Ramos (cell line): ENCODE measurements at regions not wholly inside any gene's neighbourhood (a gene's known extent, or its start where the extent isn't known, plus 50 kb on each side); places are given as distances from the start of the nearest gene placed in this dataset.

Source experiments
- in situ Hi-C: fragments of 300-500 bp; cut with MboI; formaldehyde crosslinking; loops from one replicate; pipeline ENCODE4 v1.14.3; 2022; ENCODE audit warnings: low sequenced_read_pairs; ENCODE audit not compliant: unreplicated experiment

- in situ Hi-C loops = no loop called here
Measured at GRCh38 chr2:160836755-160837154, 323.5 kb upstream of the TANK start.

- in situ Hi-C loops = no loop called here
Measured at GRCh38 chr2:160837416-160837815, 322.8 kb upstream of the TANK start.

DNA sequence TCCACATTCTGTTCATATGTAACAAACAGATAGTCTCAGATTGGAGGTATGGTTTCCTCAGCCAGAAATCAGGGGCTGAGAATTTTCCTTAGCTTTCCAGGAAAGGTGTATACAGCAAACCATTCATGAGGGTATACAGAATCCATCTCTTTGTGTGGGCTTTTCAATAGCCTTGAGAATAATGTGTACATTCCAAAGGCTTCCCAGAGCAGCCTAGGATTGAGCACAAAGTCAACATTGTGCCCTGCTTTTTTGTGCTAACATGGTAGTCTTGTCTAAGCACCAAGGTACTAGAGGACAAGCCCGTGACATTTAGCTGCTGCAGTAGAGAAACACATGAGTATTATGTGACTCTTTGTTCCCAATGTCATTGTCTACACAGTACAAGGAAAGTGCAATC lies 322.1 kb upstream of the TANK start:
- in situ Hi-C loops = no loop called here

DNA sequence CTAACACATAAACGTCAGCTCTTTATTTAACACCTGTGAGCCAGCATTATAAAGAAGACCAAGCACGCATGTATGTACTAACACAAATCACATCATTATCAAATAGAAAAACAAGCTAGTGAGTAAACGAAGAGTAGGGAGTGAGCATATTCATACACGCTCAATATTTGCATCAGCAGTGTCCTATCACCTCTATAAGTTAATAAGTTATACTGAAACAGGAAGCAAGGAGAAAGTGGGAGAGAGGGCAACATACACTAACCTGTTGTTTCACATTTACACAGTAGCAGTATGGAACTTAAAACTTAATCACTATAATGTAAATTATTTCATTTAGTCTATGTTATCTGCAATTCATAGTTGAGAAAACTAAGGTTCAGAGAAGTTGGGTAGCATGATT lies 321.5 kb upstream of the TANK start:
- in situ Hi-C loops = no loop called here

DNA sequence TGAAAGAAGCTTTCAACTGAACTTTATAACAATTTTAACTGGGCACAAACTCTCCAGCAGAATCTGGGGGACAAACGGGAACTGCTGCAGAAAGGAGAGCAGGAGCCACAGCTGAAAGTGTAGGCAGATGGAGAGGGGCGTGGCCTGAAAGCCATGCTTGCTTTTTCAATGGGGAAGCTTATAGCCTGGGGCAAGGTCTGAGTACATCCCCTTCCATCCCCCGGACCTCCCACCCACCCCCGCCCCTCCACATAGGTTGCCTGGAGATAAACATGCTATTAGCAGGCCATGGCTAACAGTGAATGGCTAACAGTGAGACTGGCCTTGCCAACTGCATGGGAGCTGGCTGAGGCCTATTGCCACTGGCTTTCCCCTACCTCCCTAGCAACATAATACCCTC lies 317.9 kb upstream of the TANK start:
- in situ Hi-C loops = no loop called here

DNA sequence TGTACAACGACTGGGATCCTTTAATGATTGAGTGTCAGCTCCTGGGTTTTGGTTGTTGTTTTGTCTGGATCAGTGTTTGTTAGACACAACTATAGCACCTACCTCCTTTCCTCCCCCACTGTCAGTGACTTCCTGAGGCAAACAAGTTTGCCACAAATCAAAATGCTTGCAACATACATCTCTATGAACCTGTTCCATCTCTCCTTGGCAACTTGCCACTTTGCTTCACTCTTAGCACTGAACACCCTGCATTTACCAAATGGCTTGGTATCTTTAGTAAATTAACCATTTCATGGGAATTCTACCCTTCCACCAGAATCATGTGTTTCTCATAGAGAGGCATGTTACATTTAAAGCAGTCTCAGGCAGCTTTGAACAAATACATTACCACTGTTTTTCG lies 301.1 kb upstream of the TANK start:
- in situ Hi-C loops = no loop called here

DNA sequence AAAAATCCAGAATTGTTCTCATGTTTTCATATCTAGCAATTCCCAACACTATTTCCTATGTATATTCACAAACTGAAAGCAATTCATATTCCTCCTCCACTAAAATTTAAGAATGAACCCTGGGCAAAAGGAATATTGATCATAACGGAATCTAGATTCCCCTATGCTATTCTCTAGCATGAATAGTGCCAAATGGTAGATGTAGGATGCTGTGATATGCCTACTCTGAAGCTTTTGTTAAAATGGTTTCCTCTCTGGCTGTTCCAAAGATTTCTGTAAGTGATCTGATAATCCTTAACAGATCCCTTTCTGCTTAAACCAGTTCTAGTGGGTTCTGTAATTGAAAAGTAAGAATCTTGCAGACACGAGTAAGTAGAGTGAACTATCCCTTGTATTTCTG lies 298.0 kb upstream of the TANK start:
- in situ Hi-C loops = no loop called here

DNA sequence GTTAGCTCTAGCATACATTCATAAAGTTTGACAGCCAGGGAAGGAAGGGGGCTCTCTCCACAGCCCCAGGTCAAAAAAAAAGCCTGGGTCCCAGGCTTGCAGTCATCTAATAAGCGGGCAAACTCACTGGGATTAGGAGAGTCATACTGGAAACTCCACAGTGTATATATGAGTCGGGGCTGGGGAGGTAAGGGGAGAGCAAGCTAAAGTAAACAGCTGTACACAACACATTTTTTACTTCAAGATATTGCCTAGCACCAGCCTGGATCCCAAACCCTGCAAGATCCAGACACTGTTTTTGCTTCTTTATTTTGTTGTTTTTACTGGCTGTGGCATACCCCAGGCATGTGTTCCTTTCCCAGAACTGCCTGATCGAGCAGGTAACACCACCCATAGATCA lies 291.3 kb upstream of the TANK start:
- in situ Hi-C loops = no loop called here

GRCh38 chr2:160869411-160869810 lies 290.8 kb upstream of the TANK start:
- in situ Hi-C loops = no loop called here

DNA sequence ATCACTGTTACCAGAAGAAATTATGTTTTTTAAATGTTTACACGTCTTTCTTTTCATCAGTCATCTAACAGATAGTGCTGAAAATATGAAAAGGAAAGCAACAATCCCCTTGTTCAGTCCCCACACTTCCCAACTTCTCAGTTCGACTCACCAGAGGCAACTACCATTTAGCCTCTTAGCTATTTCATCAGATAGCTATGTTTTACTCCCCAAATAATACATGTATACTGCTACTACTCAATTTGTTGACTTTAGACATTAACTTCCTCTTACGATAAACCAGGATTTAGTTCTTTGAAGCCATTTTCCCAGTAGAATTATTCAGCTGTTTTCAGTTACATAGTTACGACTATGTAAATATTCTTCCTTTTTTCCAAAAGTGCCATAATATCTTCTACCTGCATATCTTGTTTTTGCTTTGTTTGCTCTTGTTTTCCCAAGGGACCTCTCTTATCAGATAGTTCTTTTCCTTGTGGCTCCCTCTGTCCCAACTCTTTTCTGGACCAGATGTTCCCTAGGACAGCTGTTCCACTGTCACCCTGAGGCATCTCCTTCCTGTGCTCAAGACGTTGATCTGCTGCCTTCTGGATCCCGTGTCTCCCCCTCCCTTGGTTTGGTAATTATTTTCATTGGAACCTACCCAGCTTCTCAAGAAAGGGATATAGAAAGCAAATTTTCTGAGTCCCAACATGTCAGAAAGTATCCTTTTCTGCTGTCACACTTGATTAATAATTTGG lies 289.3 kb upstream of the TANK start:
- in situ Hi-C loops = no loop called here

DNA sequence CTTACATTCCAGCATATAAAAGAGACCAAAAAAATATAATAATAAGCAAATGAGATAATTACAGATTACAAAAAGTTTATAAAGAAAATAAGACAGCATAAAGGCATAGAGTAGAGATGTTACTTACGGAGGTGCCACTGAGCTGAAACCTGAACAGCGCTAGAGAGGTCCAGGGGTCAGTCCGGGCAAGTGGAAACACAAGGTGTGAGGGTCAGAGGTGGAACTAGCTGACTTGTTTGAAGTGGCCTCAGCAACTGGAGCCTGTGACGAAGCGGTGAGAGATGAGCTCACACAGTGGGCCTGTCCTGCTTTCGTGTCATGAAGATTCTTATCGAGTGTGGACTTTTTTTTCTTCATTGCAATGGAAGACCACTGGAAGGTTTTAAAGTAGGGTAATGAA lies 288.3 kb upstream of the TANK start:
- in situ Hi-C loops = no loop called here

DNA sequence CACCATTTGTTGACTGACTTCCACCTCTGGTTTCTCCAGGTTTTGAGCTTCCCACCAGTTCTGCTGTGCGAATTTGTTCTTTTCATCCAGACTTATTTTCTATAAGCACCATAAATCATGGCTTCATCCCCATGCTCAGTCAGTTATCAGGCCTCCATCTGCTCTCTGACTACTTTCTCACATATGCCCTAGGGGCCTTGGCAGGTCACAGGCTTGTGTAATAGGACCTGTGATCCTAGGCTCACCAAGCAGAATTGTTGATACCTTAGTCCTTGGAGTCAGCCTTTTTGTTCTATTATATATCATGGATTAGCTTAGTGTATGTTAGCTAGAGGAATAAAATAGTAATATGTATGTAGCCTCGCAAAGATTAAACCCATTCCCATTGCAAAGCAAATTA lies 284.2 kb upstream of the TANK start:
- in situ Hi-C loops = no loop called here

GRCh38 chr2:160876765-160877164 lies 283.5 kb upstream of the TANK start:
- in situ Hi-C loops = no loop called here

- in situ Hi-C loops = no loop called here
Measured at GRCh38 chr2:160878618-160879017, 281.6 kb upstream of the TANK start.

GRCh38 chr2:160882906-160883305 lies 277.3 kb upstream of the TANK start:
- in situ Hi-C loops = no loop called here

DNA sequence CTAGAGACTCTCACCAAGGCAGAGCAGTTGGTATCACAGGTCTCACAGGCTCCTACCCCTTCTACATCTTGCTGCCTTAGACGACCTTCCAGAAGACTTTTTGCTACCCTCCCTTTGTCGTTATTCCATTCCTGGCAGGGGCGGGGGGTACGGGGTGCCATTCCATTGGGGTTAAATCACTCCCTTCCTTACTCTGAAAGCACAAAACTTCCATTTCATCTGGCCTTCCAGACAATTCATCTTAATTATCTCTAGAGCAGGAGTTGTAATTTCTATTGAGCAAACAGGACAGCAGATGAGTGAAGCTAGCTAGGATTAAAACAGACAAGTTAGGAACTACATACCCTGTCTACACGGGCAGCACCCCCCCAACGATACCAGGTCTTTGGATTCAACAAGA lies 276.2 kb upstream of the TANK start:
- in situ Hi-C loops = no loop called here

DNA sequence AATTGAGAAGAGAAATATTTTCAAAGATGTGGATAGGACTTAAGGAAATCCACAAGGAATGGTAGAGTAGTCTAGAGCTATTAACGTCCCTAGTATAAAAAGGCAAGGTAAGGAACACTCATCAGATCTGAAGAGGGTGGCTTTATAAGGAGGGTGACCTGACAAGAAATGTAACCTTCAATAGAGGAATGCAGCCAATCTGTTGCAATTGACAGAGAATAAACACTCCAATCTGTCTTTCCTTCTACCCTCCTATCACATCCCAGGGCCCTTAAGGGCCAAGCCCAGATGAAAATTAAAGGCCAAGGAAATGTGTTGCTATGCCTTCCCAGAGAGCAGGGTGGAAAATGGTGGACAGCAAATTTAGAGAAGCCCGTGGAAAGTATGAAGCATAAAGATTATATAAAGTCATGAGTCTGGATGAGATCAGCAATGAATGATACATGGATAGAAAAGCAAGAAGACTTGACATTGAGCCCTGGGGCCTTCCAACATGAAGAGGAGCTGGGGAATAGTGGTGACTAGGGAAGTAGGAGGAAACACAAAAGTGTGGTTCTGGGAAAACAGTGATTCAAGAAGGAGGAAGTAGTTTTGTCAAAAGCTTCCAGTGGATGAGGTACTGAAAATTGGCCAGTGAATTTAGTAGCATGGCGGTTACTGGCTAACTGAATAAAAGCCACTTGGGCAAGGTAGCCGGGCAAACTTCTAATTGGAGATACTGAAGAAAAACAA lies 270.6 kb upstream of the TANK start:
- in situ Hi-C loops = no loop called here

- in situ Hi-C loops = no loop called here
Measured at GRCh38 chr2:160890667-160891352, 269.4 kb upstream of the TANK start.

- in situ Hi-C loops = no loop called here
Measured at GRCh38 chr2:160891353-160891740, 268.9 kb upstream of the TANK start.

DNA sequence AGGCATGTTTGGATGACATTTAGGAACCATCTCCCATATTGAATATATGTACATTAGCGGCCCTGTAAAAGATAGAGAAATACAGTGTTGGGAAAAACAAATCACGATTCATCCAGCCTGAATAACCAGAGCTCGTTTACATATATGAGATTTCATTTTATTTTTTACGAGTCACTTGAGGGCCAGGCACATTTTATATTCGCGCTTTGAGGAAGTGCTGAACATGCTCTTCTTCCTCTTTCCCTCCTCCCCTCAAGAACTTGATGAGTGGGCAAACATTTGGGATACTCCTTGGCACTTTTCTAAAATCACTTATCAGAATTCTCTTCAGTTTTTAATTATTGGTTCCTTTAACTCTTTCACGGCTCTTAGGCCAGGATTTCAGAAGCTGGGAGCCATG lies 268.0 kb upstream of the TANK start:
- in situ Hi-C loops = no loop called here

DNA sequence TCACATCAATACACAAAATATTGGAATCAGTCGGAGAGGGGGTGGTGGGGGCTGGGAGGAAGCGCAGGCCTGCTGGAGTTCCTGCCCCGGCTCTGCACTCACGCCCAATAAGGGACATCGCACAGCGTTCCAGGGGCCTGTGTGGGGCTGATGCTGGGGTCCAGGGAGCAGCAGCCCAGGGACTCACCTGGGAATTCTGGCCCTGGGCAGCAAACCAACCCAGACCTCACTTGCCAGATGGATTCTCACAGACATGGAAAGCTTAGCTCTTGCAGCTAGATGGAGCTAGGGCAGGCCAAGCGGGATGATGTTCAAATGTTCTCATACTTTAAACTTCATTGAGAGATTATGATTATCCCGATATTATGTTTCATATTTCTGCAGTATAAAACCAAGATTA lies 266.6 kb upstream of the TANK start:
- in situ Hi-C loops = no loop called here
